IgD-negative memory B cell (primary cell): ENCODE measurements at regions not wholly inside any gene's neighbourhood (a gene's known extent, or its start where the extent isn't known, plus 50 kb on each side); places are given as distances from the start of the nearest gene placed in this dataset.
"Not testable (repeated sequence)": the region's sequence is repeated elsewhere in the genome, so short reads cannot be mapped to it uniquely, and the experiment has no call there.

Experiments
- H3K27ac Mint-ChIP-seq, 3 donors: one replicate each; pipeline ENCODE4 v1.8.0; 2020 to 2022; ENCODE audit warnings: mild to moderate bottlenecking in 3 of 3, mixed read lengths in 3 of 3, moderate library complexity in 1 of 3
- H3K27me3 Mint-ChIP-seq: one replicate; pipeline ENCODE4 v1.8.0; 2021; ENCODE audit warnings: mixed read lengths
- H3K36me3 Mint-ChIP-seq: one replicate; pipeline ENCODE4 v1.8.0; 2020; ENCODE audit warnings: mild to moderate bottlenecking, mixed read lengths
- H3K4me1 Mint-ChIP-seq, 3 donors: one replicate each; pipeline ENCODE4 v1.8.0; 2020 to 2022; ENCODE audit warnings: mixed read lengths in 3 of 3, mild to moderate bottlenecking in 1 of 3
- H3K4me3 Mint-ChIP-seq, 4 donors: one replicate each; pipeline ENCODE4 v1.8.0; 2020 to 2022; ENCODE audit warnings: mild to moderate bottlenecking in 4 of 4, mixed read lengths in 4 of 4, moderate library complexity in 3 of 4
- H3K9me3 Mint-ChIP-seq, 3 donors: one replicate each; pipeline ENCODE4 v1.8.0; 2020 to 2021; ENCODE audit warnings: mixed read lengths in 3 of 3, mild to moderate bottlenecking in 1 of 3

DNA sequence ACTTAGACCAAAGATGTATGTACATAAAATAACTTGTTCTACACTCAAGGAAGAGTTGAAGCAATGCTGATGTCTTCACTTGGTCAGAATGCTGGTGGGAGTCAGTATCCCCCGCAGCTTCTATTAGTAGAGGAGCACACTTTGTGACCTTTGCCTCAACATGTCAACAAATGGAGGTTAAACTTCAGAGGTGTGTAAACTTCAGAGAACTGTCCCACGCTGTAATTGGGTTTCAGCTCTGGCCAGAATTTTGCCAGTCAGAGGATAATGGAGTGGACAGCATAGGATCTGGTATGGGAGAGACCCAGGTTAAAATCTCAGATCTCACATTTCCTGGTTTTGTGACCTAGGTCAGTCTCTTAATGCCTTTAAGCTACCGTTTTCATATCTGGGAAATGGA is 107.6 kb upstream of the ZNF644 start:
- Mint-ChIP-seq H3K9me3 (no peaks in the 10 kb centered on the region), H3K4me3 (no peak overlapping the region)

DNA sequence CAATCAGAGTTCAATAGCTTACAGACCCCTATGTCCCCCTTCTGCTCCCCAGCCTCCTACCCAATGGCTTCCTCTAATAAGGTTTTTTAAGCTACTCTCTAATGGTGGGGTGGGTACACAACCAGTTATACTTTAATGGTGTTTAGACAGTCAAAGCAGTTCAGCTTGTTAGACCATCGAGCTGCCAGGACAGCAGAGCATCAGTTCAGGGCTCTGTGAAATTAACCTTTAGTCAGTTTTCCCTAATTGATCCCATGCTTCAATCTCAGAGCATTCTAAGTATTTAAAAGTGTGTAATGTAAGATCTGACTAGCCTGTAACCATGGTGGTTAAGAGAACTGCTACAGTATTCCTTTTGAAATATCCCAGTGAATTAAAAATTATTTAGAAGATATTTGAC is 107.2 kb upstream of the ZNF644 start:
- H3K4me3 Mint-ChIP-seq: no peak overlapping the region
- H3K9me3 Mint-ChIP-seq: no peaks in the 10 kb centered on the region
- H3K36me3 Mint-ChIP-seq: peaks cover 3% of the 10 kb centered on the region
- H3K27me3 Mint-ChIP-seq: peaks cover 3% of the 10 kb centered on the region
- no peak overlapping the region for H3K27ac Mint-ChIP-seq
- H3K4me1 Mint-ChIP-seq: peaks cover 3 to 10% (median 7%) of the 10 kb centered on the region in 3 donors

More for the DNA sequence above, 107.6 kb upstream of the ZNF644 start:
- peaks cover 3% of the 10 kb centered on the region for H3K36me3 Mint-ChIP-seq
- no peak overlapping the region for H3K27ac Mint-ChIP-seq
- peaks cover 0 to 6% (median 5%) of the 10 kb centered on the region in 3 donors for H3K4me1 Mint-ChIP-seq
- peaks cover 3% of the 10 kb centered on the region for H3K27me3 Mint-ChIP-seq

DNA sequence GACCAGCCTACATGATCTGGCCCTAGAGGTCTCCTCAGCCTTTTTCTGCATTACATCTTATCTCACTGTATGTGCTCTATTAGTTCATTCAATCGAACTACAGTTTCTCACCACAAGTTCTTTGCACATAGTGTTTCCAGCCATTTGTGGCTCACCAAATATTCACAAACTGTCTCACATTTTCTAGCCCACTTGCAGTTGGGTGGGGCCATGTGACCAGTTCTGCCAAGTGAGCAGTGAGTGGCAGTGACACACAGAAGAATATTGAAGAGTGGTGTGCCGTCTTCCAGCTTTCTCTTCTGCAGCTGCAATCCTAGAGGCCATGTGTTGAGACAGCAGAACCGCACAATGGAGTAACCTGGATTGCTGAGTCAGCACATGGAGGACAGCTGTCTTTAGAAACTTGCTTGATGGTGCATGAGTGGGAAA is 103.2 kb upstream of the ZNF644 start:
- Mint-ChIP-seq H3K27me3 (no peaks in the 10 kb centered on the region), H3K4me1 (peaks cover 5 to 12% (median 10%) of the 10 kb centered on the region in 3 donors), H3K4me3 (no peak overlapping the region), H3K9me3 (no peaks in the 10 kb centered on the region), H3K27ac (no peak overlapping the region), H3K36me3 (peaks cover 4% of the 10 kb centered on the region)

DNA sequence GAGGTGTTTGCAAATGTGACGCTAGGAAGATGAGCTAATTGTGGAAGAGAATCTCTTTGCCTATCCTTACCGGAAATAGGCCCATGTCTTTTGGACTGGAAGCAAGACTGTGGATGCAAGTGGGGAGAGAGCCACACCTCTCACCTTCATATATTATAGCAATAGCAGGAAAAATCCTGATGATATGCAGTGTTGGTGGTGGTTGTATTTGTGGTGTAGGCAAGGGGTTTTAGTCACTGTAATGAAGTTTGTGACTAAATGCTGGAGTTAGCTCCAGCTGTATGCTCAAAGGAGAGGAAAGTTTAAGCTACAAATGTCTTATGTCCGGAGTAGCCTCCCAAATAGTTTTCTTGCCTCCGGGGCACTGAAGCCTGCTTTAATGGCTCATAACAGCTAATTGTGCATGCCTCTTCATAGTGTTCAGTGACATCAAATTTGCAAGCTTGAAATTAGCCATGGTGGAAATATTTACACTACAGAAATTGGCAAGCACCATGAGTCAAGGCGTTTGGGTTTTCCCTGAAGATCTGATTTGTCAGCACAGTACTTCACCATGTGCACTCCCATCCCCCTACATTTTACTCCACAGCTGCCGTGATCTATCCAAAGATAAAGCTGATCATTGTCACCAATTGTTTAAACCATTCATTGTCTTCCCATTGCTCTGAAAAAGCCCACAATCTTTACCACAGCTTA is 102.6 kb upstream of the ZNF644 start:
- no peaks in the 10 kb centered on the region for H3K9me3 Mint-ChIP-seq
- H3K27me3 Mint-ChIP-seq: no peaks in the 10 kb centered on the region
- H3K36me3 Mint-ChIP-seq: peaks cover 4% of the 10 kb centered on the region
- no peak overlapping the region for H3K27ac Mint-ChIP-seq
- H3K4me1 Mint-ChIP-seq: peaks cover 5 to 12% (median 10%) of the 10 kb centered on the region in 3 donors
- no peak overlapping the region for H3K4me3 Mint-ChIP-seq

DNA sequence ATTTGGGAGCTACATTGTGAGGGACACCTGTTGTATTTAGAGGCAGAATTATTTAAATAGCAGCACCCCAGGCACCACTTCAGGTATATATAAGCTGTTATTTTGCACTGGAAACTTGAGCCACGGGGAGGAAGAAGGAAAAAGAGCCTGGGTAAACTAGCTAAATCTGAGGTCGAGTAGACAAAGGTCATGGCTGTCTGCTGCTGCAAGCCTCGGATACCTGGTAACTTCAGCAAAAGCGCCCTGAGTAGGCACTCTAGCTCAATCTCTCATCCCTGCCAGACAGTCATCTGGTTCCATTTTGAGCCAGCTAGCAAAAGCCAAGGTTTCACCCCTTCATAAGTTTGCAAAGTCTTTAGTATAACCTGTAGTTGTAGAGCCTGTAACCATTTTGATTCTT is 101.9 kb upstream of the ZNF644 start:
- Mint-ChIP-seq H3K36me3 (peaks cover 4% of the 10 kb centered on the region), H3K9me3 (no peaks in the 10 kb centered on the region), H3K27ac (no peak overlapping the region)

DNA sequence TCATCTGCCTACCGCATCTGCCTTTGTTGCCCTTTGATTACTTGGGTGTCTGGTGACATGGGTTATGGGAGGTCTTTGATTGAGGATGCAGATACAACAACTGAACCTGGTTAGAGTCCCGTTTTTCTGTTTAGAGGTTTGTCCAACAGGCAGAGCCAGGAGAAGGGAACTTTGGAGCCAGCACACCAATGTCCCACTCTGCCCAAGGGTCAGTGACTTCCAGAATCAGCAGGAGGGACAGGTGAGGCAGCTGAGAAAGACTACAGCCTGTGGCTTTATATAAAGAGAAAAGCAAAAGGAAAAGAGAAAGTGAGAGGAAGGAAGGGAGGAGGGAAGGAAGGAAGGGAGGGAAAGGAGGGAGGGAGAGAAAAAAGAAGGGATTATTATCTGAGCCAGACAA is 101.5 kb upstream of the ZNF644 start:
- no peak overlapping the region for H3K27ac Mint-ChIP-seq
- no peak overlapping the region for H3K4me3 Mint-ChIP-seq
- no peaks in the 10 kb centered on the region for H3K9me3 Mint-ChIP-seq
- H3K27me3 Mint-ChIP-seq: no peaks in the 10 kb centered on the region
- peaks cover 4% of the 10 kb centered on the region for H3K36me3 Mint-ChIP-seq
- H3K4me1 Mint-ChIP-seq: peaks cover 5 to 12% (median 10%) of the 10 kb centered on the region in 3 donors

More for the DNA sequence above, 101.9 kb upstream of the ZNF644 start:
- no peak overlapping the region for H3K4me3 Mint-ChIP-seq
- peaks cover 5 to 12% (median 10%) of the 10 kb centered on the region in 3 donors for H3K4me1 Mint-ChIP-seq
- H3K27me3 Mint-ChIP-seq: no peaks in the 10 kb centered on the region

DNA sequence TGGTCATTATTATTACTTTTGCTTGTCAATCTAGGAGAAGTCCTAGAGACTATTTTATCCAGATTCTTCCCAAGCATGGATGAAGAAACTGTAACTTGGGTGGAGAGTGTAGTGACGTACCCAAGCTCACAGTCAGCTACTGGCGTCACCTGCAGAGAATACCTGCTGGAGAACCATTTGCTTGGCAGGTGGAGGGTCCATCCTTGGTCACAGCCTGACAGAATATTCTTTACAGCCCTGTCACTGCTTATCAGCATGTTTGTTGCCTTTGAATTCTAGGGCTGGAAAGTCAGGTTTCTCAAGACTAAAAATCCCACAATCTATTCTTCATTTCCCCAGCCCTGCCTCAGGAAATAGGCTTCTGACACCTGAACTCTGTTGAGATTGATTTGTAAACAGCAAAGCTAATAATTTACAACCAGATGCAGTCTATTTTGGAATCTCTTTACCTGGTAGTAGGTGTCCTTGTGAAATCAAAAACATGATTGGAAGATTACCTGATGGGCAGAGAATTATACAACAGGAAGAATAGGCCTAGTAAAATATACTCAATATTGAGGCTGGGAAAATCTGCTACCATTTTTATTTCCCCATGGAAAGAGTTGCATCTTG is 100.4 kb upstream of the ZNF644 start:
- H3K4me3 Mint-ChIP-seq: no peak overlapping the region
- H3K4me1 Mint-ChIP-seq: peaks cover 5 to 12% (median 10%) of the 10 kb centered on the region in 3 donors
- H3K27me3 Mint-ChIP-seq: no peaks in the 10 kb centered on the region
- H3K36me3 Mint-ChIP-seq: peaks cover 4% of the 10 kb centered on the region
- no peak overlapping the region for H3K27ac Mint-ChIP-seq
- H3K9me3 Mint-ChIP-seq: no peaks in the 10 kb centered on the region

DNA sequence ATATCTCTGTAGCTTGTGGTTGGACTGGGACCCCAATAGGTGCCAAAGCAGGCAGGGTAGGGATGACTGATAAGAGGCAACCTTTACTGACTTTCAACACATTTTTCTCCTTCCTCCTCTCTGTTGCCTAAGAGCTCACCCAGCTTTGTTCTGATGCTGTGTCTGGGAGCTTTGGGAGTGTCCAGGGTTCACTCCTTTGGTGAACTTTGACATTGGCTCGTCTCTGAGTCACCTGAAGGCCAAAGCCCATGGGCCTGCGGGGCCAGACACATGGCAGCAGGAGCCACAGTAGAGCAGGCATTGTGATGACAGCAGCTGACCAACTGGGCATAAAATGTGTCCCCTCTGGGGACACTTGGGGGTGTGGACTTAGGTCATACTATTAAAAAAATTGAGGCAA is 99.5 kb upstream of the ZNF644 start:
- Mint-ChIP-seq H3K9me3 (no peaks in the 10 kb centered on the region), H3K27ac (no peak overlapping the region), H3K27me3 (no peaks in the 10 kb centered on the region), H3K4me3 (no peak overlapping the region), H3K36me3 (peaks cover 4% of the 10 kb centered on the region), H3K4me1 (peaks cover 5 to 12% (median 10%) of the 10 kb centered on the region in 3 donors)

DNA sequence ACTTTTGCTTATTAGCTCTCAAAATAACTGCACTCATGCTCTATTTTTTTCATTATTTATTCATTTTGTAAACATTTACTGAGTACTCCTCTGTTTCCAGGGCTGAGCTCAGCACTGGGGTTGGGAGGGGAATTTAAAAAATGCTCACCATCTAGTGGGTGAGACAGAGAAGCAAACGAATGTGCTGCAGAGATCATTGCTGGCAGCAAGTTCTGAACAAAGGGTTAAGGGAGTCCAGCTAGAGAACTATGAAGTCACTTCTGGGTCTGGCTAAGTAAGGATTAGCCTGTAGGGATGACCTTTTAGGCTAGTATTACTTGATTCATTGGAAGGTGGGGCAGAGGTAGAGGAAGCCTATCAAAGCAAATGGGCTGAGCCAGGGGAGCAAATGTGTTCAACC is 99.1 kb upstream of the ZNF644 start:
- H3K27me3 Mint-ChIP-seq: no peaks in the 10 kb centered on the region
- no peaks in the 10 kb centered on the region for H3K9me3 Mint-ChIP-seq
- H3K4me1 Mint-ChIP-seq: peaks cover 5 to 12% (median 10%) of the 10 kb centered on the region in 3 donors
- no peak overlapping the region for H3K27ac Mint-ChIP-seq
- peaks cover 4% of the 10 kb centered on the region for H3K36me3 Mint-ChIP-seq
- peak overlapping the region in 1 of 4 donors; percentile 10 for H3K4me3 Mint-ChIP-seq

DNA sequence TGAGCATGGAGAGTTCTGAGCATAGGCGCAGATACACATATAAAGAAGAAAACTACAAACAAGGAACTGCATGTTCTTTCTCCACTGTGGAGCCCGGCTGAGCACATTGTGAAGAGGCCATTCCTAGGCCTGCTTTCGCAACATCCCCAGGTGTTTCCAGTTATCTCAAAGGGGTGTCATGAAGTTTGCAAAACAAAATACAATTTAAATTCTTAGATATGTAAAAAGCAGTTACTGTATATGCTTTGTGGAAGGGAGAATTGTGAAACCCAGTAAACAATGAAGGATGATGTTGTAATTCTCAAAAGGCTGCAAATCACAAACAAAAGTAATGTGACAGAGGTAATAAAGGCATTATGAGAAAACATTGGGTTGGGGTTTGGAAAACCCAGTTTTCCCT is 98.6 kb upstream of the ZNF644 start:
- H3K27ac Mint-ChIP-seq: no peak overlapping the region
- H3K27me3 Mint-ChIP-seq: no peaks in the 10 kb centered on the region
- H3K36me3 Mint-ChIP-seq: peaks cover 4% of the 10 kb centered on the region
- peaks cover 5 to 12% (median 10%) of the 10 kb centered on the region in 3 donors for H3K4me1 Mint-ChIP-seq
- H3K9me3 Mint-ChIP-seq: no peaks in the 10 kb centered on the region
- no peak overlapping the region for H3K4me3 Mint-ChIP-seq

DNA sequence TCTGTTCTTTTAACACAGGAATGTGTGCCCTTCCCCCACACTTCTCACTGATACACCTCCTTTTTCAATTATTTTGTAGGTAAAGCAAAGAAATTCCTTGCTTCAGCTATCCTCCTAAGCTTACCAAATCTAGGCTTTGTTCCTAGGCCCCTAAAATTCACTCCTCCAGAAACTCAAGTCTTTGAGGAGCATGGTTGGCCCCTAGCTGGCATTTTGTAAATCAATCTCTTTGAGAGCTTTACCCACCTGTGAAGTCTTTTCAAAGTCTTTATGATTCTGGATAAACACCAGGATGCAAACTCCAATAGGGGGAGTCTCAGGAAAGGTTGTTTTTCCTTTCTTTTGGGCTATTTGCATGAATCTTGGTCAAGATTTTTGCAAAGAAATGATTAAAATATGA is 82.9 kb upstream of the ZNF644 start:
- no peak overlapping the region for H3K27ac Mint-ChIP-seq
- no peaks in the 10 kb centered on the region for H3K9me3 Mint-ChIP-seq
- peaks cover 9% of the 10 kb centered on the region for H3K27me3 Mint-ChIP-seq
- no peak overlapping the region for H3K4me3 Mint-ChIP-seq
- H3K4me1 Mint-ChIP-seq: no peaks in the 10 kb centered on the region
- peaks cover 4% of the 10 kb centered on the region for H3K36me3 Mint-ChIP-seq

DNA sequence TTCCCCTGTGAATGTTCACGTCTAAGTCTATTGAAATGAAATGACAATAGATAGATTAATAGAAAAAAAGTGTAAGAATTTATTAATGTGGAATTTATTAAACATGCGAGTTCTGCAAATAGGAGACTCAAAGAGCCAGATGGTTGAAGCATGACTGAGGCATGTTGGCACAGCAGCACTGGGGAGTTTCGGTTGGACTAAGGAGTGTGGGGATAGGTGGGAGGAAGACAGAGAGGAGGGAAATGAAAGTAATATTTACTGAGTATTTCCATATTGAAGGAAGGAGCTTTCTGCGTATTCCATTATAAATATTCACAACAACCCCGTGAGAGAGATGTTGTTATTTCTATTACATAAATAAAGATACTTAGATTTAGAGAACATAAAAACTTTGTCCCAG is 79.5 kb upstream of the ZNF644 start:
- H3K4me3 Mint-ChIP-seq: no peak overlapping the region
- peaks cover 13% of the 10 kb centered on the region for H3K27me3 Mint-ChIP-seq
- H3K27ac Mint-ChIP-seq: no peak overlapping the region
- no peaks in the 10 kb centered on the region for H3K4me1 Mint-ChIP-seq
- H3K36me3 Mint-ChIP-seq: peaks cover 2% of the 10 kb centered on the region
- no peaks in the 10 kb centered on the region for H3K9me3 Mint-ChIP-seq

DNA sequence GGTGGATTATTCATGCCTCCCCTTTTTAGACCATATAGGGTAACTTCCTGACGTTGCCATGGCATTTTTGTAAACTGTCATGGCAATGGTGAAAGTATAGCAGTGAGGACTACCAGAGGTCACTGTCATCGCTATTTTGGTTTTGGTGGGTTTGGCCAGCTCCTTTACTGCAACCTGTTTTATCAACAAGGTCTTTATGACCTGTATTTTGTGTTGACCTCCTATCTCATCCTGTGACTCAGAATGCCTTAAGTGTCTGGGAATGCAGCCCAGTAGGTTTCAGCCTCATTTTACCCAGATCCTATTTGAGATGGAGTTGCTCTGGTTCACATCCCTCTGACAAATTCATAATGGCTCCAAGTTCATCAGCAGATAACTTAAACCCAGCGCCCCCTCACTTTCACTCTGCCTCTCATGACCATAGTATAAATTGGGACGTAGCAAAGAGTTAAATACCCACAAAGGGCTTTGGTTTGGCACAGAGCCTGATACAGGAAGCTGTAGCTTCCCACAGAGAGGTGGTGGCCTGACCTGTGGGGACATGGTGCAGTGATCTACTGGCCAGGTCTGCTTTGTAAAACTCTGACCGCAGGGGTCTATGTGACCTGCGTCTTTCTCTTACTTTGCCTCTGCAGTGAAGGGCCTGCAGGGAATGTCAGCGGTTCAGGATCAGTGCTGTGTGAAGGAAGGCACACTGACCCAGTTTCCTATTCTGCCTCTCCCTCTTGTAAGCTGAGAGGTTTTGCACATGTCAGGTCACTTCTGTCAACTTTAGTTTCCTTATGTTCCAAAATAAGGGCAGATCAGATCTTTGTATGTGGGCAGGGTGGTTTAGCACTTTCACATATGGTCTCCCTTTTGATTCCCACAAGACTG is 78.1 kb upstream of the ZNF644 start:
- no peak overlapping the region for H3K27ac Mint-ChIP-seq
- peak overlapping the region in 1 of 4 donors; percentile 32 for H3K4me3 Mint-ChIP-seq
- no peaks in the 10 kb centered on the region for H3K9me3 Mint-ChIP-seq
- H3K4me1 Mint-ChIP-seq: no peaks in the 10 kb centered on the region
- H3K36me3 Mint-ChIP-seq: no peaks in the 10 kb centered on the region
- peaks cover 14% of the 10 kb centered on the region for H3K27me3 Mint-ChIP-seq

DNA sequence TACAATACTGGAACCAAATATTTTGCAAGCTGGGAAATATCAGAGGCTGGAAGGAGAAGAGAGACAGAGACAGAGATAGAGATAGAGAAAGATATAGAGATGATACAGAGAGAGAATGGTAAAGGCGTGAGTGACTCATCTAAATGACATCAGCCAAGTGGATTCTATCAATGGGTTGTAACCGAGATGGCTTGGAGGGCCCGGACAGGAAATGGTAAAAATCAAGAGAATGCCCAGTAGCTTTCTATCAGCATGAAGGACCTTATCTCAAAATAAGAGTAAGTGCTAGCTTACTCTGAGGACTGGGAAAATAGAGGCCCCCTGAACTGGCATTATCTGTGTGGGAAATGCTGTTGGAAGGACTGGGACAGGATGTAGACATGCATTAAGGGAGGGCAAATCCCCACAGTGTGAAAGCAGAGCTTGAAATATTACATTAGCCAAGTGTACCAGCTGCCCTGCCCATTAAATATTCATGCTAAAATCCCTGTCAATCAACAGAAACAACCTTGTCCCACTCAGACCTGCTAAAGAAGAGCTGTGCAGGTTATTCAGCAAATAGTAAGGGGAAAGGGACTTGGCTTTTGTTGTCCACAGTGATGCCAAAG is 76.6 kb upstream of the ZNF644 start:
- Mint-ChIP-seq H3K4me3 (no peak overlapping the region), H3K27ac (no peak overlapping the region), H3K4me1 (no peaks in the 10 kb centered on the region), H3K36me3 (no peaks in the 10 kb centered on the region), H3K27me3 (peaks cover 14% of the 10 kb centered on the region), H3K9me3 (no peaks in the 10 kb centered on the region)

DNA sequence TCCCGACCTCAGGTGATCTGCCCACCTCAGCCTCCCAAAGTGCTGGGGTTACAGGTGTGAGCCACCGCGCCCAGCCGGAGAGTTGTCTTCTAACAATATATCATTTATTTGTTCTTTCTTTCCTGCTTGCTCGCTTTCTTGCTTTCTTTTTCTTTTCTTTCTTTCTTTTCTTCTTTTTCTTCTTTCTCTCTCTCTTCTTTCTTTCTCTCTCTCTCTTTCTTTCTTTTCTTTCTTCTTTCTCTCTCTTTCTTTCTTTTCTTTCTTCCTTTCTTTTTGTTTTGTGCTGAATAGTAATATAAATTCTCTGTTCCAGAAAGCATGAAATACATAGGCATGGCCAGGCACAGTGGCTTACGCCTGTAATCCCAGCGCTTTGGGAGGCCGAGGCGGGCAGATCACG is 73.5 kb upstream of the ZNF644 start:
- H3K4me3 Mint-ChIP-seq, H3K36me3 Mint-ChIP-seq, H3K27me3 Mint-ChIP-seq, H3K4me1 Mint-ChIP-seq, H3K9me3 Mint-ChIP-seq: not testable (repeated sequence)
- peak overlapping the region in 1 of 3 donors; percentile 74 for H3K27ac Mint-ChIP-seq
